ENCODE measurements at regions not wholly inside any gene's neighbourhood (a gene's known extent, or its start where the extent isn't known, plus 50 kb on each side); places are given as distances from the start of the nearest gene placed in this dataset.

DNA sequence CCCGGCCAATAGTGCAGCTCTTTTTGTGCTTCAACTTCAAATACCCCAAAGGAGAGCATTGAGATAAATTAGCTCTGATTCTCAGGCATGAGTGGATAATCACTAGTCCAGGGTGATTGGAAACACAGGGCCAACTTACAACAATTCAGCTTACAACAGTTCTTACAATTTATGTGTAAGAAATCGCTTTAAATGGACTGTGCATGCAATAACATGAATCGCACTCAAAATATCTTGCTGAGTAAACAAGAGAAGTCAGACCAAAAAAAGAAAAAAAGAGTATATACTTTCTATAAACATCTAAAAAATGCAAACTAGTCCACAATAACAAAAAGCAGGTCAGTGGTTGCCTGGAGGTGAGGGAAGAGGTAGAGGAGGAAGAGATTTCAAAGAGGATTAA, 150.6 kb upstream of the EDIL3 start:
- TF ChIP-seq ZNF274 (IDR thresholded peaks at IDR 0.05; ENCODE audit: low read depth, low read length) (no peak), SUZ12 (IDR thresholded peaks at IDR 0.05; ENCODE audit: extremely low read depth, insufficient read depth, insufficient read length) (no peak), YY1 (IDR thresholded peaks at IDR 0.05; ENCODE audit: insufficient read depth, insufficient read length) (no peak)
